Fibroblast of gingiva (primary cell): ENCODE measurements at regions not wholly inside any gene's neighbourhood (a gene's known extent, or its start where the extent isn't known, plus 50 kb on each side); places are given as distances from the start of the nearest gene placed in this dataset.

ENCODE experiments used
- DNase-seq: peaks from one replicate; pipeline ENCODE4 v3.0.0-alpha.2; 2011; ENCODE audit warnings: low read depth

DNA sequence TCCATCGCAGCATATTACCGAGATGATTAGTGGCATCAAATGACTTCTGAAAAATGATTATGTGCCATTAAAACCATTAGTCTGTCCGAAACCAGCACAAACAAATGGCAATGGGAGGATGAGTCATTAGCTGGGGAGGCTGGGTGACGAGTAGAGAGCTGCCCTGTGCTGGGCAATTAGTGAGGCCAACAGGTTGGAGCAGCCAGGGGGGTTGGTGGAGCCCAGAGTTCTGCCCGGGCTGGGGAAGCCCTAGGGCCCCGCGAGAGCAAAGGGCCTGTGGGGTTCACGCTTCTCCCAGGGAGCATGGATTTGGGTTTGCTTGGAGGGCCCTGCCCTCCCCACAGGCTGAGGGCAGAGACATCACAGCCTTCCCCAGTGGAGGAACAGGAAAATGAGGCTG, 152.1 kb upstream of the RPL38 start:
- no peak for DNase-seq

DNA sequence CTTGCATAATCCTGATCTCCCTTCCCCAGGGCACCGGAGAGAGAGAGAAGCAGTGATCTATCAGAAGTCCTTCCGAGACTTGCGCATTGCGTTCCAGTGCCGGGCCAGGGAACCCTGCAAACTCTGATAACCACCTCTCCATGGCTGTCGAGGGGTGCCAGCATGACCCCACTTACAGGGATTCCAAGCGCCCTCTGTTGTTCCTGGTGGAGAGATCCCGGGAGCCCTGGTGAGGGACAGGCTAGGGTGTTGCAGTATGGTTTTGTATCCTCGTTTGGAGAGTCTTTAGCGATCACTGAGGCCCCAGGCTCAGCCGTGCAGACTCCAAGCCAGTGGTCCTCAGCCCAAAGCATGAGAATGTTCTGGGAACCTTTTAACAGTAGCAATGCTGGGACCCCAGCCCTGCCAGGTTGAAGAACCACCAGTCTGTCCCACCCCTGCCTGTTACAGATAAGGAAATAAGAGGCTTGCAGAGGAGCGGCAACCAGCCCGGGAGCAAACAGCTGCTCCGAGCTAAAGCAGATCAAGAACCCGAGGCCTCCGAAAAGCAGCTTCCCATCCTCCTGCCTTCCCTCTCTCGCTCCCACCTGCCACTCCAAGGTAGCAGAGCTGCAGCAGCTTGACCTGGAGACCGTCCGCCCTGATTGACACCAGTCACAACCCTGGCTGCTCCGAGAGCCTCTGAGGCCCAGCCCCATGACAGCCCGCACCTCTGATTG, 150.3 kb upstream of the RPL38 start:
- DNase-seq: no peak

DNA sequence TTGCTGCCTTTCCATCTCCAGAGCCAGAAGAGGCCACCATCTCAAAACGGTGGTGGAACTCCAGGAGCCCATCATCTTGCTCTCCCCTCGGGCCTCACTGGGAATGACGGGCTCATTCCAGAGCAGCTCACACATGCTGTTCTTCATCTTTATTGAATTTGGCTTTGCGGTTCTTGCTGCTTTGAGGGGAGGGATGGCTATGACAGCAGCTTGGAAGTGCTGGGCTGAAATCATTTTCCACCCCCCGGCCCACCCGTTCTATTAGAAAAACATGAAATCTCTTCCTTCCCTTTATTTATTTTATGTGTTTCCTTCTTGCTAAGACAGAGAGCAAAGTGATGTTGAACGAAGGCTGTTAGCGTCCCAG, 149.8 kb upstream of the RPL38 start:
- no peak for DNase-seq

DNA sequence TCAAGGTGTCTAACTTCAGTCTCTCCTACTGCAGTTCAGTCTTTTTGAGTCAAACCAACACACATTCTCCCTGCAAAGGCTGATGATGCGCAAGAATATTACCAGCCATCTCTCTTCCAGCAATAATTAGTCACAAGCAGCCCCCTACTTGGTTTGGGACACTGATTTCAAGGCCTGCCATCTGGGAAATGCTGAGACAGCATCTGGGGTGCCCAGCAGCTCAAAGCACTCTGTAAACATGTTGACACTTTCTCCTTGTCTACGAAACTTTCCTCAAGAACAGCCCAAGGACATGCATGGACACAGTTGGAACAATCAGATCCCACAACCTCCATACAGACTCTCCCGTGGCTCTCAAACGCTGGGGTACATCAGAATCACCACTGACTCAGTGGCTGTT, 149.2 kb upstream of the RPL38 start:
- no peak for DNase-seq

DNA sequence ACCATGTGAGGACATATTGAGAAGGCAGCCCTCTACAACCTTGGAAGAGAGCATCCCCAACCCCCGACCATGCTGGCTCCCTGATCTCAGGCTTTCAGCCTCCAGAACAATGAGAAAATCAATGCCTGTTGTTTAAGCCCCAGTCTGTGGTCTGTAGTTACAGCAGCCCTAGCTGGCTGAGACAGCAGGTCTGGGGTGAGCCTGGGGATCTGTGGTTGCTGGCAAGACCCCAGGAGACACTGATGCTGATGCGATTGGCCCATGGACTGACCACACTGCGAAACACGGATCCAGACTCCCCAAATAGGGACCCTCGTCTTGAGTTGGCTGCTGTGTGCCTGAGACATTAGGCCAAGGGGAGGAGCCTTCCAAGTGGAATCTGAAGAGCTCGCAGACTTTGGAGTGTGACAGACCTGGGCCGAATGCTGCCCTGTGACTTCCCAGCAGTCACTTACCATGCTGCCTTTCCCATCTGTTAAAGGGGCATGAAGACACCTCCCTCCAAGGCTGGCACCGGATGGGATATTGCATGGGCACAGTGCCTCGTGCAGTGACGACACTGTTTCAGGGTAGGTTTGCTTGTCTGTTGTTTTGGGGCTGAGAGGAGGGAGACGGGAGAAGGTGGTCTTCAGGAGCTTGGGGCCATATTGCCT, 147.8 kb upstream of the RPL38 start:
- no peak for DNase-seq

DNA sequence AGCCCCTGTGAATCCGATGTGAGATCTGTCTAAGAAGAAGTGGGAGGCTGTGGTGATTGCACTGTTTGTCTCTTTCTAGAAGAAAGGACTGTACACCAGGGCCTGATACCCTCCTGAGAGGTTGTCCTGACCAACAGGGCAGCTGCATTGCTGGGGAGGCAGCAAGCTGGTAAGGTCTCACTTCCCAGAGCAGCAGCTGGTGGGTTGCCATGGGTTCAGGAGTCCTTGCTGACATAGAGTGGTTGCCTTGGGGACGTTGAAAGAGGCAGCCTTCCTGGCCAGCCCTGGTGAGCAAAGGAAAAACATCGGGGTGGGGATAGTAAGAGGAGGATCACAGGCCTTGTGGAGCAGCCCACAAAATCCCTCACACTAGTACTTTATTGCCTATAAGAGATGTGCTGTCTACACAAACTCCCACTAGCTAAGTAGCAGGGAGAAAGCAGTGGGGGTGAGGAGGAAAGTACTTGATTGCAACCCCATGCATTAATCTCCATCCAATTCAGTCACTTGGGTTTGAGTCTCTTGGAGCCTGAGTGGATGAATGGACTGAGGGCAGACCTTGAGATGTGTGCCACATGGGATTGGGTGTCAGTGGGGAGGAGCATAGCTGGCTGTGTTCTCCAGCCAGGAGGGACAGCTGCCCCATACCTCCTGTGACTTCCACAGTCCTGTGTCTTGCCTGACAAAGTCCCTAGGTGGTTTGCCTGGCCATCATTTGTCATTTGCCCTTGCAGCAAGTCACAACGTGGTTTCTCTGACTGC, 143.8 kb upstream of the RPL38 start:
- no peak for DNase-seq

DNA sequence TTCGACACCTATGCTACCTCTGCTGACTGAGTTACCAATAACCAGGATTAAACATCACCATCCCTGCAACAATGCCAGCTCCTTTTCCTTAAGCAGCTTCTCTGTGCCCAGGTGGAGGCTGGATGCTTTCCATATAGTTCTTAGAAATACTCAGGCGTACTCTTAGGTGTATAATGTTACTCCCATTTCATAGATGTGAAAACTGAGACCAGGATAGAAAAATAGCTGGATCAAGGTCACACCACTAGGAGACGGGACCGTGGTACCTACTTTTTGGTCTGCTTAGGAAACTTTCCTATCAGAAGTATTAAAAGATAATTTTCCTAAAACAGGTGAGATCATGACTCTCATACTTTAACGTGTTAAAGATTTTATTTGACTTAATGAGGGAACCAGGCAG, 141.7 kb upstream of the RPL38 start:
- no peak for DNase-seq

DNA sequence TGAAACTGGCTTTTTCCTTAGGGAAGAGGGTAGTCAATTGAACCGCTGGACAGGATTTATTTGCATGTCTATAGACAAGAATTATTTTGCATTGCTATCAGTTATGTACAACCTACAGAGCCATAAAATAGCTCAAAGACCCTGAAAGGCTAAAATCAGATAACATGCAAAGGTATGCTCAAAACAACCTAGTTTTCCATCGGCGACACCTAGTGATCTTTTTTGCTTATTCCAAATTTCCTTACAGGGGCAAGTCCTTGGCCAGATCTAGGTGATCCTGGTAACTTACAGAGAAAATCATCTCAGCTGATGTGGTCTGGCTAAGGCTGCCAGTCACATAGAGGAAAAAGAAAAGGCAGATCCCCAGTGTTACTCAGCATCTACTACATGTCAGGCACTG, 141.2 kb upstream of the RPL38 start:
- DNase-seq: no peak

DNA sequence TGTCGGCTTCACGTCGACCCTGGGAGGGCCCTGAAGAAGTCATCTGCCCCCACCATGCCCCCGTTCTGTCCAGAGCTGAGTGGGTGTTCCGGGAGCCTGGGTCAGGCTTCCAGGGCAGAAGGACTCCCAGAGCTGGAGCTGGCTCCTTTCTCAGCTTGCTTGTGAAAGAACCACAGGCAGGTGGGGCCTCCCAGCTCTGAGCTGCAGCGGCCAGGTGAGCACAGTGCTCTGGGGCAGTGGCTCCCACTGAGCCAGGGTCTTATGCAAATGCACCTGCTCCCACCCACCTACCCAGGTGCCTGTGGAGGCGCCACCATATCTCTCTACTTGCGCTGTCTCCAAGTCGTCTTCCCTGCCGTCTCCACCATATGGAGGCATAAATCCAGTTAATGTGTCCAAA, 140.0 kb upstream of the RPL38 start:
- DNase-seq: no peak

DNA sequence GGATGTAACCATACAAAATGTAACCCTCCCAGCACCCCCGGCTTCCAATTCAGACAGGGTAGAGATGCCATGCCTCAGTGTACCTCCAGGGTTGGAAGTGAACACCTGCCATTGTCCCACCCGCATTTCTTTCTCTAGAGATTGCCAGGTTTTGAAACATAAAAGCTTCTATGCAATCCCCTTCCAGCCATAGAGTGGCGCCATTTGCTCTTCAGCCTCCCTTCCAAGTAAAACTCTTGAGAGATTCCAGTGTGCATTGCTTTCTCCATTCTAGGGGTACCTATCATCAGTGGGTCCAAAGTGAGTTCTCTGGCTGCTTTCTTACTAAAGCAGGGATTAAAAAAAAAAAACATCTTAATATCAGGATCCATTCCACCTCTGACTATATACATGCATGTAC, 133.1 kb upstream of the RPL38 start:
- no peak for DNase-seq

DNA sequence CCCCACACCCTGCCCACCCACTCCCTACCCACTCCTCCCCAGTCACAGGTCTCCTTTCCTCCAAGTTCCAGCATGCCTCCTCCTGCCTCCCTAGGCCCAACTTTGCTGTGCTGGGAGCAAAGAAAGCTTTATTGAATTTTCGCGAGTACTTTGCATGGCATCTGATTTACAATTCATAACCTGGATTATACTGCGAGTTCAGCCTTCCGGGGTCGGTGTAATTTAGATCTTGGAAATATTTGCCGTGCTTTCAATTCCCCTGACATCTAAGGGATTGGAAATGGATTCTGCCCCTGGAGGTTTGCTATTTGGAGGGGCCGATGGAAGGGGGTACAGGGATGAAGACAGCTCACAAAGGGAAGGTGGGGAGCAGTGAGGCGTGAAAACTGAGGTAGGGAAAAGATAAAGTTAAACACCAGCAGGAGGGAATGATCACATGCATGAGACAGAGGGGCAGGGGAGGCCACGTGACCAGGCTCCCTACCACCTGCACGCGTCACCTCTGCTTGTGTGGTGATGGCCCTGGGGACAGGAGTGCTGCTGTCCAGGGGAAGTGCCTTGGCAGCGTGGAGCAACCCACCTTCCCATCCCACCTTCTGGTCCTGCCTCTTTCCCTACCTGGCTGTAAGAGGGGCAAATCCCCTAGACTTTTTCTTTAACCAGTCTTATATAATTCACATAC, 132.3 kb upstream of the RPL38 start:
- no peak for DNase-seq

DNA sequence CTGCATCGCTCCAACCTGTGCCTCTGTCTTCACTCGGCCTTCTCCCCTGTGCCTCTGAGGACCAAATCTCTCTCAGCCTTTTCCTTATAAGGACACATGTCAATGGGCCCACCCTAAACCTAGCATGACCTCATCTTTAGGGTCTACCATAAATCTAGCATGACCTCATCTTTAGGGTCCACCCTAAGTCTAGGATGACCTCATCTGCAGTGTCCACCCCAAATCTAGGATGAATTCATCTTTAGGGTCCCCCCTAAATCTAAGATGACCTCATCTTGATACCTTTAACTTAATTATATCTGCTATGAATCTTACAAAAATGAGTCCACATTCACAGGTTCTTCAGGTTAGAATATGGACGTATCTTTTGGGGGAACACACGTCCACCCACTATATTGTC, 131.1 kb upstream of the RPL38 start:
- DNase-seq: no peak

DNA sequence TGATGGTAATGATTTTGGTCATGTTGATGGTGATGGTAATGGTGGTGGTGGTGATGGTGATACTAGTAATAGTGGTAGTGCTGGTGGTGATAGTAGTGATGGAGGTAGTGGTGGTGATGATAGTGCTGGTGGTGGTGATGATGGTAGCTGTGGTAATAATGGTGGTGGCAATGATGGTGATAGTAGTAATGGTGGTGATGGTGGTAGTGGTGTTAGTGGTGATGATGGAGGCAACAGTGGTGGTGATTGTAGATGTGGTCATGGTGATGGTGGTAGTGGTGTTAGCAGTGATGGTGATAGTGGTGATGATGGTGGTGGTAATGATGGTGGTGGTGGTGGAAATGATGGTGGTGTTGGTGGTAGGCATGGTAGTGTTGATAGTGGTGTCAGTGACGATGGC, 127.0 kb upstream of the RPL38 start:
- no peak for DNase-seq

DNA sequence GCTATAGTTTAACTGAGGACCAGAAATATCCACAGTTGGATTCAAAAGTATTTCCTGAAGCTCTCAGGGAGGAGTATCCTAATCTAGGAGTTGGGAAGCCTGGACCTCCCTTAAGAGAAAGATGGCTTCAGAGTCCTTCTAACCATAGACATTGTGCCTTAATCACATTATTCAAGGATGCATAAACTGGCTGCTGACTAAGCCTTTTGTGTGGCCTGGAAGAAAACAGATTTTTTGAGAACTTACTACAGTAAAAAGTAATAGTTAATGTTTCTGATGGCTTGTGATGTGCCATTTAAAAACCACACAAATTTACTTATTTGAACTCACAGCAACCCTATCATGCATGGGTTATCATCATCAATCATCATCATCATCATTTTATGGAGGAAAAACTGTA, 126.2 kb upstream of the RPL38 start:
- DNase-seq: no peak

DNA sequence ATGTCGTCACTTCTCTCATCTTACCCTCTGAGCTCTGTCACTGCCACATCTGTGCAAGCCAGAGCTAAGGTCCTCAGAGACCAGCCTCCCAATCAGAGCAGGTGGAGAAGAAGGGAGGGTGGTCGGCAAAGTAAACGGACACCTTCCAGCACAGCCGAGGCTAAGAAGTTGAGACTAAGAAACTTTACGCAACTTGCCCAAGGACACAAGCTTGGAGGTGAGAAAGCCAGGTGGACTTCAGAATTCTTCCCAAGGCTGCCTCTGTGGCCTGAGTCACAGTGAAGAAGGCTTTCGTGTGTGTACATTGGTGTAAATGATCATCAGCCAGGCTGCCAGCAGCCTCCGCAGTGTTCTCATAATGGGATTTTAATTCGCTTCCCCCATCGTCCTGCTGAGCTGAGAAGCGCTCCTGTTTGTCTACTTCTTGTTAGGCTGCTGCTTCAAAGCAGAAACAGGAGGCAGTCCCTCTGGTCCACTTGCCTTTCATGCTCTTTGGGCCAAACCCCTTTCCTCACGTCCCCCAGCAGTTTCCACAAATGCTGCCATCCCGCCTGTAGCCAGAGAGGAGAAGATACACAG, 125.0 kb upstream of the RPL38 start:
- no peak for DNase-seq

DNA sequence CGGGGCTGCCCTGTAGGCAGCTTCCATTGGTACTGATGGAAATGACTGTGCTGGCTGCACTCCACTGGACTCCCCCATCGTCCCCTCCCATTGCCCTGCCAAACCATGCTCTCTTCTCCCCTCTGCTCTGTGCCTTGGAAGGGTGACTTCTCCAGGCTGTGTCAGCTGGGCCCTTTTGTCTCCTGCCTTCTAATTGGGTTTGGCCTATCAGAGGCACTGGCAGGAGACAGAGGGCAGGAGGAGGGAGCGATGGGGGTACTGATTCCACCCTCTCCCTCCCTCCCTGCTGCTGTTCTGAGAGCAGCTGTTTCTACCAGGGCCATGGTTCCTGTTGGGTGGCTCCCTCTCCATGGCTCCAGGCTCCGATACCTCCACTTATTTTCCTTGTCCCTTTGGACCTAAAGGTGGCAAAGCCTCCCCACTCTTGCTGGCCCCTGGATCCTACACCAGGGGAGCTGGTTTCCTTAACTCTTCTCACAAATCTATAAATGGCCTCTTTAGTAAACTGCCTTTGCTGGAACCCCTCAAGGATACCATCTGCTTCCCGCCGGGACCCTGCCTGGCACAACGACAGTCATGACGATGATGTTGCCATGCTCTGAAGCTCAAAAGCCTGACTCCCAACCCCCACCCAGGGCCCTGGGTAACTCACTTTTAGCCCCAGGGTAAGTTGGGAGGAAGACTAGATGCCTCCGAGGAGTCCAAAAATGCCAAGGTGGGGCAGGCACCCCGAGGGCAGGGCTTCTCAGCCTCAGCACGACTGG, 123.8 kb upstream of the RPL38 start:
- no peak for DNase-seq

DNA sequence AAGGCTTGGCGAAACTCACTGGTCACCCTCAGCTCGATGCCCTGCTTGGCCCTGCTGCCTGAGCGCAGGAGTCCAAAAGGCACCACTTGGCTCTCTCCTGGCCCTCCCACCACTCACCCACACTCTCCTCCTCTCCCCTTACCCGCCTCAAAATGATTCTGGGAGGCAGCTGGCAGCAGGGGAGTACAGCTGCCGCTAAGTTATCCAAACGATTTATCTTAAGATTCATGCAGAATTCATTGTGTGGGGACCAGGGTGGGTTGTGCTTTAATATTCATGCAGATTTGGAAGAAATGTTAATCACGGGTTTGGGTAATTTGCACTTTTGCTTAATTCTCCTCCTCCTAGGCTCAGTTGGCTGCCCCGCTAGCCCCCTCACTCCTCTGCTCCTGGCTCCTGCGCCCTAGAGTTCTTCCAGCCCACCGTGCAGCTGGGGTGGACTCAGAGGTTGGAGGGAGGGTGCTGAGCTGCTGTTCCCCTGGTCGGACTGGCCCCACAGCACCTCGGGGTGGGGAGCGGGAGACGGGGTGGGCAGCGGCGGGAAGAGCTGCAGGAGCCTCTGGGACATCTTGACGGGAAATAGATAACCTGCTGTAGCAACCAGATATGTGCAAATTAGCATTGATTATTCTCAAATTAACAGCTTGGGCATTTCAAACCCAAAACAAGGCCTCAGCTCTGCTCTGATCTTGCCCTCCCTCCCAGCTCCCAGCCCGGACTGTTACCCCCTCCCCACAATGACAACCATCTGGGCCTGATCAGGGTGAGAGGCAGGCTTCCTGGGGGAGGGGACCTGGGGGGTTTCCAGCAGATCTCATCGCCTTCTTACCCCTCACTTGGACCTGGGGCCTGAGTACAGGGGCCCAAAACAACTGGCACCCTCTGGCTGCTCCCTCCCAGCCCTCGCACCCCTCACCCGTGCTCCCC, 122.6 kb upstream of the RPL38 start:
- no peak for DNase-seq

DNA sequence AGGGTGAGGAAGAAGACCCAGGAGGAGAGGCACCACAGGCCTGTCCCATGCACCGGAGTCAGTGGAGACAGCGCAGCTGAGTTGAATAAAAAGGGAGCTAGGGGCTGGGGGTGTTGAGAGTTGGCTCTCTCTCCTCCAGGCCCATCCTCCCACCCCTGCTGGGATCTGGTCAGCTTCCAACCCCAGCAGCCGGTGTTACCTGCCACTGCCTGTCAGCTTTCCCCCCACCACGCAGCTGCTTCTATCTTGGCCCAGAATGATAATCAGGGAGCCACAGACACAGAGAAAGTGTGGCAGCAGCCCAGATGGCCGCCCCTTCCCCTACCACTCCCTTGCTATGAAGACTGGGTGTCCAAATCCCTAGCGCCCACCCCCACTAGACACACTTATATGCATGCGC, 120.6 kb upstream of the RPL38 start:
- no peak for DNase-seq

DNA sequence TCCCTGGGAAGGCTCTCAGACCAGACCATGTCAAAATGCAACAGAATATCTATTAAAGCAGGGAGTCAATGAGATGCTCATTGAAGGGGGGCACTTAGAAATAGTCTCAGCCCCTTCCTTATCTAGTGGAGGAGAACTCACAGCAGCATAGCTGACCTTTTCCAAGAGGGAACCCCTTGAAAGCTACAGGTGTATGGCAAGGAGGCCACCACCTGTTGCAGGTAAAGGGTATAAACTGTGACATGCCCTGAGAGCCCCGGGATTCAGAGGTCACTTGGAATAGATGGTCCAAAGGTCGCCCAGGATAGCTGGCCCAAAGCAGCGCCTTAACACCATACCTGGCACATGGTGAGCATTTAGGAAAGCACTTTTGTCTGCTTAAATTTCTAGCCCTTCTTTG, 120.2 kb upstream of the RPL38 start:
- DNase-seq: no peak

DNA sequence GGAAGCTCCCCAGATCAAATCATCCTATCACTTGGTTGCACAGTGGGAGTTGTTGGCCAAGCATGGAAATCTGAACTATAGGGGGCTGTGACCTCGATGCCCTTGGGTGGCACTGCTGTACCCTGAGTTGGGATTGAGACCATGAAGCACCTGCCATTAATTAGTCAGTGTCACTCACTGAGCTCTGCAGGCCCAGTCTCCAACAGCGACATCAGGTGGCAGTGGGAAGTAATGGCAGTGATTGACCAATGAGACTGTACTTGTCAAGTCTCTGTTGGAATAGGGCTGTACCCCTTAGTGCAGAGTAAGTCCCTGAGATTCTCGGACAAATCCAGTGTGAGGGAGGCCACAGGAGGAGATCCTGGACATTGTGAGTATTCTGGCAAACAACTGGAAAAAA, 118.0 kb upstream of the RPL38 start:
- no peak for DNase-seq
